ENCODE measurements at regions not wholly inside any gene's neighbourhood (a gene's known extent, or its start where the extent isn't known, plus 50 kb on each side); places are given as distances from the start of the nearest gene placed in this dataset.
"Not testable (repeated sequence)": the region's sequence is repeated elsewhere in the genome, so short reads cannot be mapped to it uniquely, and the experiment has no call there.

DNA sequence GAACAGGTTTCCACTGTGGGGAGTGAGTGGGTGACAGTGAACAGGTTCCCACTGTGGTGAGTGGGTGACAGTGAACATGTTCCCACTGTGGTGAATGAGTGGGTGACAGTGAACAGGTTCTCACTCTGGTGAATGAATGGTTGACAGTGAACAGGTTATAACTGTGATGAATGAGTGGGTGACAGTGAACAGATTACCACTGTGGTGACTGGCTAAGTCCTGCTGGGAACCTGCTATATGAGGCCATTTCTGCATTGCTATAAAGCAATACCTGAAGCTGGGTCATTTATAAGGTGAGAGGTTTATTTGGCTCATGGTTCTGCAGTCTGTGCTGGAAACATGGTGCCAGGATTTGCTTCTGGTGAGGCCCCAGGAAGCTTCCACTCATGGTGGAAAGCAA lies 637.1 kb downstream of the UQCRFS1 start:
- no peak overlapping the region for H3K4me3 ChIP-seq
- H3K36me3 ChIP-seq = no peaks in the 10 kb centered on the region
- H3K4me1 ChIP-seq = no peaks in the 10 kb centered on the region
- H3K9me3 ChIP-seq = no peaks in the 10 kb centered on the region
- no peak for DNase-seq
- no peak for ATAC-seq
- intact Hi-C loops (cut with DNase I) = no loop called here
- peaks cover 0 to 14% (median 0%) of the 10 kb centered on the region in 7 donors for H3K27me3 ChIP-seq
- H3K27ac ChIP-seq = no peak overlapping the region
- TF ChIP-seq, protein P1, sequence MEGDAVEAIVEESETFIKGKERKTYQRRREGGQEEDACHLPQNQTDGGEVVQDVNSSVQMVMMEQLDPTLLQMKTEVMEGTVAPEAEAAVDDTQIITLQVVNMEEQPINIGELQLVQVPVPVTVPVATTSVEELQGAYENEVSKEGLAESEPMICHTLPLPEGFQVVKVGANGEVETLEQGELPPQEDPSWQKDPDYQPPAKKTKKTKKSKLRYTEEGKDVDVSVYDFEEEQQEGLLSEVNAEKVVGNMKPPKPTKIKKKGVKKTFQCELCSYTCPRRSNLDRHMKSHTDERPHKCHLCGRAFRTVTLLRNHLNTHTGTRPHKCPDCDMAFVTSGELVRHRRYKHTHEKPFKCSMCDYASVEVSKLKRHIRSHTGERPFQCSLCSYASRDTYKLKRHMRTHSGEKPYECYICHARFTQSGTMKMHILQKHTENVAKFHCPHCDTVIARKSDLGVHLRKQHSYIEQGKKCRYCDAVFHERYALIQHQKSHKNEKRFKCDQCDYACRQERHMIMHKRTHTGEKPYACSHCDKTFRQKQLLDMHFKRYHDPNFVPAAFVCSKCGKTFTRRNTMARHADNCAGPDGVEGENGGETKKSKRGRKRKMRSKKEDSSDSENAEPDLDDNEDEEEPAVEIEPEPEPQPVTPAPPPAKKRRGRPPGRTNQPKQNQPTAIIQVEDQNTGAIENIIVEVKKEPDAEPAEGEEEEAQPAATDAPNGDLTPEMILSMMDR (IDR thresholded peaks at IDR 0.05) = no peak

DNA sequence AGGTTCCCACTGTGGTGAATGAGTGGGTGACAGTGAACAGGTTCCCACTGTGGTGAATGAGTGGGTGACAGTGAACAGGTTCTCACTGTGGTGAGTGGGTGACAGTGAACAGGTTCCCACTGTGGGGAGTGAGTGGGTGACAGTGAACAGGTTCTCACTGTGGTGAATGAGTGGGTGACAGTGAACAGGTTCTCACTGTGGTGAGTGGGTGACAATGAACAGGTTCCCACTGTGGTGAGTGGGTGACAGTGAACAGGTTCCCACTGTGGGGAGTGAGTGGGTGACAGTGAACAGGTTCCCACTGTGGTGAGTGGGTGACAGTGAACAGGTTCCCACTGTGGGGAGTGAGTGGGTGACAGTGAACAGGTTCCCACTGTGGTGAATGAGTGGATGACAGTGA lies 637.6 kb downstream of the UQCRFS1 start:
- ATAC-seq; H3K27ac ChIP-seq; H3K36me3 ChIP-seq; H3K9me3 ChIP-seq; DNase-seq; H3K4me3 ChIP-seq; intact Hi-C loops (cut with DNase I); H3K4me1 ChIP-seq: not testable (repeated sequence)
- peaks cover 0 to 14% (median 0%) of the 10 kb centered on the region in 7 donors for H3K27me3 ChIP-seq

DNA sequence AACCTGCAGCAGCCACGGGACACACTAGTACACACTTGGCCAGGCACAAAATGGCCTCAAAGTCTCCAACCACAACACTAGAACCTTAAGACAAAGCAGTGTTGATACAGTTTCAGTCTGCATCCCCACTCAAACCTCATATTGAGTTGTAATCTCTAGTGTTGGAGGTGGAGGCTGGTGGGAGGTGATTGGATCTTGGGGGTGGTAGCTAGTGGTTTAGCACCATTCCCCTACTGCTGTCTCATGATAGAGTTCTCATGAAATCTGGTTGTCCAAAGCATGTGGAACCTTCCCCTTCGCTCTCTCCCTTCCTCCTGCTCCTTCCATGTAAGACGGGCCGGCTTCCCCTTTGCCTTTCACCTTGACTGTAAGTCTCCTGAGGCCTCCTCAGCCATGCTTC lies 638.7 kb downstream of the UQCRFS1 start:
- Histone ChIP-seq H3K4me1 (no peaks in the 10 kb centered on the region), H3K36me3 (no peaks in the 10 kb centered on the region), H3K27me3 (peaks cover 0 to 14% (median 0%) of the 10 kb centered on the region in 7 donors), H3K9me3 (no peaks in the 10 kb centered on the region), H3K4me3 (no peak overlapping the region), H3K27ac (no peak overlapping the region)
- 79 to 85% methylated on average over 4 of the region's 4 CpGs for WGBS, 2 donors
- DNase-seq (no peak), ATAC-seq (no peak)
- TF ChIP-seq, protein P1 (IDR thresholded peaks at IDR 0.05) = no peak
- intact Hi-C loops (cut with DNase I) = no loop called here

DNA sequence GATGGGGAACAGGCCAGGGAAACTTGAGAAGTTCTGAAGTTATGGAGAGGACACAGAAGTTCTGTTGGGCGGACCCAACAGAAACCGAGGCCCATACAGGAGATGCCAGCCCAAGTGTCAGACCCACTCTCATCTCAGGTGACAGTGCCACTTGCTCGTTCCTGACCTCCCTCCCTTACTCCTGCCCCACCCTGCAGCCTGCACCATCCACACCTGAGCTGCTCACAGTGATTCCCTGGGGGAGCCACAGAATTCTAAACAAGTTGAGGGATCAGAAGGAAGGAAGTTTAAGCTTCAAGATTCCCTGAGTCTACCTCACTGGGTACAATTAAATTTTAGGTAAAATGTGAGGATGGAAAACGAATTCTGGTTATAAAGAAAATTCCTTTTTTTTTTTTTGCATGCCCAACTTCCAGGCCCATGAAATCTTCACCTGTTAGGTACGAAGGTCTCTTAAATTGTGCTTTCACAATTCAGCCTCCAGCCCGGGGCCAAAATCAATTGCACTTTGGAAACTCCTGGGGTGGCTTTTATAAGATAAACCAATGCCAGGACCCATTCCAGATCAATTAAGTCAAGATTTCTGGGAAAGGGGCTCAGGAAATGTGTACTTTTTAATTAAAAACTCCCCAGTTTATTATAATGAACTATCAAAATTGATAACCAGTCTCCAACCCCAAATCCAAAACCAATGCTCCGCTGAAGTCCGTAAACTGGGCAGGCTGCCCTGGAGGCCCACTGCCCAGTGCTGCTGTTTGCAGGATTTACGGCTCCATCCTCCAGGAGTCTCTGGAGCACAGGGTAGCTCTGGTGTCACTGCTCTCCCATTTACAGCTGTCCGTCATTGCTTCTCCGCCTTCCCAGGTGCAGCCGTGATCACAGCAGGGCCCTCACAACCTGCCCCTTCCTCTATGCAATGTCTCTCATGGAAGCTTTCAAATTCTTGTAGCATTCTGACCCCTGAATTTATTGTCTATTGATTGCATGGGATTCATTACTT lies 643.5 kb downstream of the UQCRFS1 start:
- Histone ChIP-seq H3K4me3 (no peak overlapping the region), H3K9me3 (no peaks in the 10 kb centered on the region), H3K36me3 (no peaks in the 10 kb centered on the region), H3K27me3 (peaks cover 0 to 11% (median 0%) of the 10 kb centered on the region in 7 donors), H3K27ac (no peak overlapping the region), H3K4me1 (no peaks in the 10 kb centered on the region)
- intact Hi-C loops (cut with DNase I) = no loop called here
- DNase-seq (no peak), ATAC-seq (no peak)
- TF ChIP-seq, protein P1 (IDR thresholded peaks at IDR 0.05) = no peak
- 72 to 78% methylated on average over 12 of the region's 12 CpGs for WGBS, 2 donors

DNA sequence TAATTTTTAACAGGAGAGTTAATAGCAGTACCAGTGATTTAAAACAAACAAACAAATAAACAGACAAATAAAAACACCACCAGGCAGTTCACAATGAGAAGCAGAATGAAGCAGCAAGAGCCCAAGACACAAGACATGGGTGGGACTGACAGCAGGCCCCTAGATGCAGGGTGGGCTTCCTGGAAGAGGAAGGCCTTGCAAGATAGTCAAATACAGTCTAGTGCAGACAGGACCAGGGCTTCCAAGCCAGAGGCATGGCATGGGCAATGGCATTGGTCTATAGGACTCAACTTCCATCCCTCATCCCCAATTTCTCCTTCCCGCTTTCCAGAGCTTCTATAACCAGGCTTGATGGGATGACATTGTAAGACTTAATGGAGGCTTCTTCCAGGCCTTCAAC lies 645.1 kb downstream of the UQCRFS1 start:
- no peaks in the 10 kb centered on the region for H3K36me3 ChIP-seq
- TF ChIP-seq, protein P1 (IDR thresholded peaks at IDR 0.05) = no peak
- peaks cover 0 to 6% (median 0%) of the 10 kb centered on the region in 7 donors for H3K27me3 ChIP-seq
- 91 to 92% methylated on average over 1 of the region's 1 CpG for WGBS, 2 donors
- ATAC-seq = no peak
- DNase-seq = no peak
- H3K4me3 ChIP-seq = no peak overlapping the region
- no peaks in the 10 kb centered on the region for H3K9me3 ChIP-seq
- intact Hi-C loops (cut with DNase I) = no loop called here
- H3K4me1 ChIP-seq = no peaks in the 10 kb centered on the region
- no peak overlapping the region for H3K27ac ChIP-seq

All from heart right ventricle (tissue), 16 donors.